A549 (cell line): ENCODE measurements at regions not wholly inside any gene's neighbourhood (a gene's known extent, or its start where the extent isn't known, plus 50 kb on each side); places are given as distances from the start of the nearest gene placed in this dataset.

Experiments
- ATAC-seq, 2 experiments: fragments of 200-7000 bp in 1 of 2; fragments of >200 bp in 1 of 2; cut with Nextera tagmentation in 1 of 2; cut with Tn5 transposase in 1 of 2; 3 replicates each; pipeline versions ENCODE4 v1.8.0 to v1.9.1; 2018 to 2020; ENCODE audit warnings: mild to moderate bottlenecking in 1 of 2, moderate library complexity in 1 of 2
- CTCF ChIA-PET: fragments of 300-600 bp; sonication (Branson Sonifier 250); formaldehyde crosslinking; extraction: SDS; loops from one replicate; lab custom pipeline; 2021; ENCODE audit warnings: antibody characterized with exemption, inconsistent platforms; lab: Yijun Ruan, JAX
- POLR2A ChIA-PET: fragments of 350-600 bp; formaldehyde crosslinking; extraction: SDS; loops from one replicate; lab custom pipeline; 2021; ENCODE audit warnings: antibody characterized with exemption, inconsistent platforms; lab: Yijun Ruan, JAX
- DNase-seq, 2 experiments: peaks; one replicate each; pipeline versions ENCODE4 v3.0.0 to v3.0.0-alpha.2; 2011 to 2016; ENCODE audit warnings: low read depth in 1 of 2, low spot score in 1 of 2
- FAIRE-seq: peaks from 2 replicates; lab custom pipeline; 2011; peaks lifted over from hg19 to GRCh38; lab: Jason Lieb, UNC
- H3K27ac ChIP-seq, 2 experiments: fragments of >200 bp; sonication (Bioruptor Twin); formaldehyde crosslinking; 3 replicates each; pipeline ENCODE4 v1.5.1; 2016 to 2017
- H3K4me1 ChIP-seq: fragments of >200 bp; sonication (Bioruptor Twin); formaldehyde crosslinking; 3 replicates; pipeline ENCODE4 v1.6.1; 2016
- H3K4me2 ChIP-seq: fragments of >200 bp; sonication (Bioruptor Twin); formaldehyde crosslinking; 3 replicates; pipeline ENCODE4 v1.6.1; 2016
- H3K4me3 ChIP-seq: fragments of >200 bp; sonication (Bioruptor Twin); formaldehyde crosslinking; 3 replicates; pipeline ENCODE4 v1.5.1; 2016
- H3K9me3 ChIP-seq: fragments of >200 bp; sonication (Bioruptor Twin); formaldehyde crosslinking; 3 replicates; pipeline ENCODE4 v1.6.1; 2016
- BHLHE40 ChIP-seq: IDR thresholded peaks from 2 replicates; pipeline ENCODE4 v1.6.1; 2012; ENCODE audit warnings: low read depth, low read length, inconsistent platforms
- CBX2 ChIP-seq: fragments of 200-600 bp; sonication (generic); IDR thresholded peaks from 2 replicates; pipeline ENCODE4 v1.6.1; 2016; ENCODE audit warnings: low read depth, mild to moderate bottlenecking, borderline replicate concordance
- E2F6 ChIP-seq: IDR thresholded peaks from 2 replicates; pipeline ENCODE4 v1.6.1; 2012; ENCODE audit warnings: low read depth, borderline replicate concordance
- EHF ChIP-seq: fragments of 250-450 bp; sonication (Bioruptor Pico); IDR thresholded peaks from 2 replicates; pipeline ENCODE4 v1.5.0; 2020; ENCODE audit warnings: mild to moderate bottlenecking
- EP300 ChIP-seq, 2 experiments: fragments of >200 bp; sonication (Bioruptor Twin); formaldehyde crosslinking; IDR thresholded peaks; 2 replicates in 1 of 2; 3 replicates in 1 of 2; pipeline ENCODE4 v1.6.1; 2016 to 2017
- ESRRA ChIP-seq: fragments of 150-350 bp; IDR thresholded peaks from 2 replicates; pipeline ENCODE4 v1.6.1; 2014; ENCODE audit warnings: mild to moderate bottlenecking, low read length, borderline replicate concordance
- FOSB ChIP-seq: fragments of 250-450 bp; sonication (Bioruptor Pico); IDR thresholded peaks from 2 replicates; pipeline ENCODE4 v1.5.0; 2020; ENCODE audit warnings: mild to moderate bottlenecking, moderate library complexity
- GATA3 ChIP-seq: IDR thresholded peaks from 2 replicates; pipeline ENCODE4 v1.6.1; 2012; ENCODE audit warnings: borderline replicate concordance
- HDAC2 ChIP-seq: fragments of 200-600 bp; sonication (generic); IDR thresholded peaks from 2 replicates; pipeline ENCODE4 v1.6.1; 2016
- HMGXB4 ChIP-seq: fragments of 250-450 bp; sonication (Bioruptor Pico); IDR thresholded peaks from 2 replicates; pipeline ENCODE4 v1.5.0; 2021; ENCODE audit warnings: mild to moderate bottlenecking, moderate library complexity, borderline replicate concordance
- HOXA7 ChIP-seq: fragments of 250-450 bp; sonication (Bioruptor Pico); IDR thresholded peaks from 2 replicates; pipeline ENCODE4 v1.5.0; 2020; ENCODE audit warnings: mild to moderate bottlenecking, moderate library complexity
- HOXB13 ChIP-seq: fragments of 250-450 bp; sonication (Bioruptor Pico); IDR thresholded peaks from 2 replicates; pipeline ENCODE4 v1.5.0; 2020; ENCODE audit warnings: low read depth, mild to moderate bottlenecking, moderate library complexity
- HOXB5 ChIP-seq: fragments of 250-450 bp; sonication (Bioruptor Pico); IDR thresholded peaks from 2 replicates; pipeline ENCODE4 v1.5.0; 2020; ENCODE audit warnings: mild to moderate bottlenecking, moderate library complexity
- JUNB ChIP-seq: fragments of >200 bp; sonication (Bioruptor Twin); formaldehyde crosslinking; IDR thresholded peaks from 2 replicates; pipeline ENCODE4 v1.6.1; 2016
- MAFK ChIP-seq: fragments of 450-650 bp; IDR thresholded peaks from 2 replicates; pipeline ENCODE4 v1.6.1; 2014; ENCODE audit not compliant: partially characterized antibody
- MAX ChIP-seq: IDR thresholded peaks from 2 replicates; pipeline ENCODE4 v1.6.1; 2012
- NFE2L2 ChIP-seq: fragments of 150-350 bp; conservative IDR thresholded peaks from 2 replicates; pipeline ENCODE4 v1.6.1; 2014; ENCODE audit warnings: low read length
- PBX3 ChIP-seq: IDR thresholded peaks from 2 replicates; pipeline ENCODE4 v1.6.1; 2012
- PHF8 ChIP-seq: fragments of 200-600 bp; sonication (generic); IDR thresholded peaks from 2 replicates; pipeline ENCODE4 v1.6.1; 2016; ENCODE audit warnings: low read depth, mild to moderate bottlenecking, antibody characterized with exemption, moderate library complexity, borderline replicate concordance
- POLR2AphosphoS2 ChIP-seq: conservative IDR thresholded peaks from 2 replicates; pipeline ENCODE4 v1.6.1; 2012; ENCODE audit warnings: low read length, improper control_type of control experiment, inconsistent platforms
- RAD21 ChIP-seq, 2 experiments: fragments of >200 bp in 1 of 2; sonication (Bioruptor Twin) in 1 of 2; formaldehyde crosslinking in 1 of 2; IDR thresholded peaks in 1 of 2; conservative IDR thresholded peaks in 1 of 2; 2 replicates in 1 of 2; 3 replicates in 1 of 2; pipeline ENCODE4 v1.6.1; 2012 to 2018; ENCODE audit warnings: inconsistent platforms in 1 of 2
- RARB ChIP-seq: fragments of 250-450 bp; sonication (Bioruptor Pico); IDR thresholded peaks from 2 replicates; pipeline ENCODE4 v1.8.0; 2021; ENCODE audit warnings: mild to moderate bottlenecking, moderate library complexity
- RCOR1 ChIP-seq: fragments of 150-350 bp; IDR thresholded peaks from 2 replicates; pipeline ENCODE4 v1.6.1; 2014; ENCODE audit warnings: antibody characterized with exemption, low read length, low read depth
- REST ChIP-seq: fragments of 200-600 bp; sonication (generic); IDR thresholded peaks from 2 replicates; pipeline ENCODE4 v1.6.1; 2016; ENCODE audit warnings: antibody characterized with exemption, mild to moderate bottlenecking, moderate library complexity
- RNF2 ChIP-seq: fragments of 200-600 bp; sonication (generic); IDR thresholded peaks from 2 replicates; pipeline ENCODE4 v1.6.1; 2016; ENCODE audit warnings: low read depth, mild to moderate bottlenecking, antibody characterized with exemption, moderate library complexity, borderline replicate concordance
- USF2 ChIP-seq: fragments of 450-650 bp; IDR thresholded peaks from 2 replicates; pipeline ENCODE4 v1.6.1; 2014; ENCODE audit warnings: antibody characterized with exemption
- ZFP36 ChIP-seq: fragments of 450-650 bp; IDR thresholded peaks from 2 replicates; pipeline ENCODE4 v1.6.1; 2014; ENCODE audit warnings: borderline replicate concordance; ENCODE audit not compliant: partially characterized antibody
- WGBS: methylation state at CpG from one replicate; pipeline ENCODE4 v1.1.6; 2017; ENCODE audit errors: missing lambda C conversion rate; 5-methylcytosine and 5-hydroxymethylcytosine counted together

GRCh38 chr5:17879276-17879675 is 245.0 kb downstream of the TAF11L14 start:
- Histone ChIP-seq H3K4me2 (no peak overlapping the region), H3K4me3 (no peak overlapping the region), H3K27ac (no peak overlapping the region), H3K4me1 (0 out of 3 replicates have a peak, but pooled peaks cover 3% of the 10 kb centered on the region), H3K9me3 (no peaks in the 10 kb centered on the region)
- TF ChIP-seq EP300 (IDR thresholded peaks at IDR 0.05) (no peak), REST (no peak), EHF (CRISPR knock-in tag) (no peak), RNF2 (no peak), HOXB13 (no peak), USF2 (no peak), RAD21 (conservative IDR thresholded peaks at IDR 0.05 in 1 of 2, IDR thresholded peaks at IDR 0.05 in 1 of 2) (no peak), MAFK (no peak), HDAC2 (no peak), PHF8 (no peak), ESRRA (no peak), RARB (CRISPR knock-in tag) (no peak), FOSB (CRISPR knock-in tag) (no peak), POLR2AphosphoS2 (no peak)
- WGBS: 94% methylated on average over 2 of the region's 2 CpGs
- ChIA-PET CTCF (no interaction called here), POLR2A (no interaction called here)
- ATAC-seq: no peak; a peak in 1 of 6 replicates
- FAIRE-seq: no peak
- DNase-seq: no peak

- POLR2A ChIA-PET: no interaction called here
- CTCF ChIA-PET: no interaction called here
- DNase-seq: no peak
- no peak overlapping the region for H3K27ac ChIP-seq
- H3K4me1 ChIP-seq: 0 out of 3 replicates have a peak, but pooled peaks cover 3% of the 10 kb centered on the region
- H3K4me3 ChIP-seq: no peak overlapping the region
- TF ChIP-seq MAFK (peak; percentile 92), JUNB (no peak)
- no peak for FAIRE-seq
- no peaks in the 10 kb centered on the region for H3K9me3 ChIP-seq
- no peak overlapping the region for H3K4me2 ChIP-seq
- 85% methylated on average over 4 of the region's 4 CpGs for WGBS
- ATAC-seq: no peak
Measured at GRCh38 chr5:17880869-17881268, 246.6 kb downstream of the TAF11L14 start.

GRCh38 chr5:17882760-17883488 is 248.7 kb downstream of the TAF11L14 start:
- Histone ChIP-seq H3K27ac (0 out of 6 replicates have a peak overlapping the region, but pooled peaks of 1 of the 2 experiments have one; percentile 1), H3K4me2 (no peak overlapping the region), H3K4me1 (0 out of 3 replicates have a peak, but pooled peaks cover 3% of the 10 kb centered on the region), H3K4me3 (no peak overlapping the region), H3K9me3 (no peaks in the 10 kb centered on the region)
- ChIA-PET CTCF (interaction anchor here (0.9 kb wide), 1 partner anchor 9 kb away, joined by 3 read pairs; no protein-coding TSS in a partner anchor), POLR2A (no interaction called here)
- FAIRE-seq (no peak), DNase-seq (peak in 1 of 2 experiments; percentile 38), ATAC-seq (no peak)
- WGBS: 81% methylated on average over 6 of the region's 6 CpGs
- TF ChIP-seq E2F6: no peak
- no peak for TF ChIP-seq HOXA7 (CRISPR knock-in tag)
- no peak for TF ChIP-seq CBX2
- no peak for TF ChIP-seq ZFP36
- TF ChIP-seq NFE2L2: no peak
- no peak for TF ChIP-seq HMGXB4
- TF ChIP-seq HOXB5 (CRISPR knock-in tag): no peak
- TF ChIP-seq BHLHE40: no peak
- no peak for TF ChIP-seq PBX3
- TF ChIP-seq MAX: no peak
- no peak for TF ChIP-seq RCOR1
- TF ChIP-seq GATA3: no peak
